Central memory CD8-positive, alpha-beta T cell (primary cell): ENCODE measurements at regions not wholly inside any gene's neighbourhood (a gene's known extent, or its start where the extent isn't known, plus 50 kb on each side); places are given as distances from the start of the nearest gene placed in this dataset.
"Not testable (repeated sequence)": the region's sequence is repeated elsewhere in the genome, so short reads cannot be mapped to it uniquely, and the experiment has no call there.

Source experiments
- ATAC-seq: fragments of 150-1000 bp; cut with Tn5 transposase; replicated peaks from 2 replicates; pipeline ENCODE4 v1.10.0; 2022; ENCODE audit warnings: mild to moderate bottlenecking, moderate FRiP score, moderate number of reproducible peaks; ENCODE audit not compliant: poor library complexity, severe bottlenecking; ENCODE audit errors: extremely low read depth
- DNase-seq, 2 donors: peaks; one replicate each; pipeline ENCODE4 v3.0.0; 2021; ENCODE audit warnings: low spot score in 2 of 2
- H3K27ac Mint-ChIP-seq: one replicate; pipeline ENCODE4 v1.8.0; 2022; ENCODE audit warnings: low read depth, mild to moderate bottlenecking, moderate library complexity, mixed read lengths
- H3K27me3 Mint-ChIP-seq: one replicate; pipeline ENCODE4 v1.8.0; 2022; ENCODE audit warnings: mixed read lengths
- H3K36me3 Mint-ChIP-seq: one replicate; pipeline ENCODE4 v1.8.0; 2022; ENCODE audit warnings: mild to moderate bottlenecking, moderate library complexity, mixed read lengths; ENCODE audit not compliant: insufficient read depth
- H3K4me1 Mint-ChIP-seq: one replicate; pipeline ENCODE4 v1.8.0; 2022; ENCODE audit warnings: mixed read lengths
- H3K4me3 Mint-ChIP-seq: one replicate; pipeline ENCODE4 v1.8.0; 2022; ENCODE audit warnings: mild to moderate bottlenecking, moderate library complexity, mixed read lengths
- H3K9me3 Mint-ChIP-seq: one replicate; pipeline ENCODE4 v1.8.0; 2022; ENCODE audit warnings: mixed read lengths

- not testable (repeated sequence) for DNase-seq, H3K4me1 Mint-ChIP-seq, ATAC-seq, H3K4me3 Mint-ChIP-seq, H3K36me3 Mint-ChIP-seq, H3K9me3 Mint-ChIP-seq, H3K27ac Mint-ChIP-seq
- H3K27me3 Mint-ChIP-seq = peaks cover 40% of the 10 kb centered on the region
Observed at GRCh38 chr17:27957446-27957793, 64.3 kb upstream of the LYRM9 start.

- Mint-ChIP-seq H3K4me1 (no peaks in the 10 kb centered on the region), H3K4me3 (no peak overlapping the region), H3K9me3 (no peaks in the 10 kb centered on the region), H3K27ac (no peak overlapping the region), H3K36me3 (no peaks in the 10 kb centered on the region), H3K27me3 (peaks cover 33% of the 10 kb centered on the region)
- DNase-seq (no peak), ATAC-seq (no peak)
Observed at GRCh38 chr17:27958708-27959381, 65.7 kb upstream of the LYRM9 start.

- H3K4me1 Mint-ChIP-seq = no peaks in the 10 kb centered on the region
- no peak overlapping the region for H3K27ac Mint-ChIP-seq
- peaks cover 31% of the 10 kb centered on the region for H3K27me3 Mint-ChIP-seq
- ATAC-seq = no peak
- H3K36me3 Mint-ChIP-seq = no peaks in the 10 kb centered on the region
- H3K9me3 Mint-ChIP-seq = no peaks in the 10 kb centered on the region
- no peak for DNase-seq
- no peak overlapping the region for H3K4me3 Mint-ChIP-seq
Observed at GRCh38 chr17:27959382-27959709, 66.2 kb upstream of the LYRM9 start.

GRCh38 chr17:27960183-27960849 is 67.2 kb upstream of the LYRM9 start:
- H3K27ac Mint-ChIP-seq = no peak overlapping the region
- H3K4me1 Mint-ChIP-seq = no peaks in the 10 kb centered on the region
- no peak for DNase-seq
- peaks cover 21% of the 10 kb centered on the region for H3K27me3 Mint-ChIP-seq
- no peak overlapping the region for H3K4me3 Mint-ChIP-seq
- no peak for ATAC-seq
- H3K36me3 Mint-ChIP-seq = no peaks in the 10 kb centered on the region
- H3K9me3 Mint-ChIP-seq = no peaks in the 10 kb centered on the region

- not testable (repeated sequence) for H3K4me1 Mint-ChIP-seq, H3K9me3 Mint-ChIP-seq, H3K27ac Mint-ChIP-seq, H3K36me3 Mint-ChIP-seq, H3K4me3 Mint-ChIP-seq, ATAC-seq, DNase-seq
- H3K27me3 Mint-ChIP-seq = peaks cover 20% of the 10 kb centered on the region
Observed at GRCh38 chr17:27962581-27962980, 69.4 kb upstream of the LYRM9 start.

- ATAC-seq = no peak
- H3K27me3 Mint-ChIP-seq = peaks cover 30% of the 10 kb centered on the region
- no peaks in the 10 kb centered on the region for H3K4me1 Mint-ChIP-seq
Observed at GRCh38 chr17:27965224-27965623, 72.1 kb upstream of the LYRM9 start.

GRCh38 chr17:27968206-27968732 is 74.2 kb upstream of the NLK start:
- Mint-ChIP-seq H3K27me3 (peaks cover 27% of the 10 kb centered on the region), H3K36me3 (no peaks in the 10 kb centered on the region), H3K4me1 (no peaks in the 10 kb centered on the region), H3K4me3 (no peak overlapping the region), H3K9me3 (no peaks in the 10 kb centered on the region), H3K27ac (no peak overlapping the region)
- ATAC-seq (no peak), DNase-seq (no peak)

More at GRCh38 chr17:27965224-27965623, 72.1 kb upstream of the LYRM9 start:
- H3K9me3 Mint-ChIP-seq = no peaks in the 10 kb centered on the region
- no peak overlapping the region for H3K27ac Mint-ChIP-seq
- DNase-seq = no peak
- H3K4me3 Mint-ChIP-seq = no peak overlapping the region
- H3K36me3 Mint-ChIP-seq = no peaks in the 10 kb centered on the region

GRCh38 chr17:27970587-27970986 is 71.9 kb upstream of the NLK start:
- DNase-seq = no peak
- H3K36me3 Mint-ChIP-seq = no peaks in the 10 kb centered on the region
- no peak overlapping the region for H3K4me3 Mint-ChIP-seq
- no peak for ATAC-seq
- H3K27ac Mint-ChIP-seq = no peak overlapping the region
- peaks cover 17% of the 10 kb centered on the region for H3K27me3 Mint-ChIP-seq
- H3K9me3 Mint-ChIP-seq = no peaks in the 10 kb centered on the region
- no peaks in the 10 kb centered on the region for H3K4me1 Mint-ChIP-seq

- ATAC-seq (no peak), DNase-seq (no peak)
- H3K27ac Mint-ChIP-seq = no peak overlapping the region
- no peaks in the 10 kb centered on the region for H3K9me3 Mint-ChIP-seq
- H3K4me1 Mint-ChIP-seq = no peaks in the 10 kb centered on the region
- no peak overlapping the region for H3K4me3 Mint-ChIP-seq
- H3K27me3 Mint-ChIP-seq = peaks cover 19% of the 10 kb centered on the region
- H3K36me3 Mint-ChIP-seq = no peaks in the 10 kb centered on the region
Observed at GRCh38 chr17:27973258-27974044, 69.0 kb upstream of the NLK start.

GRCh38 chr17:27974045-27974436 is 68.4 kb upstream of the NLK start:
- DNase-seq (no peak), ATAC-seq (no peak)
- H3K4me1 Mint-ChIP-seq = no peaks in the 10 kb centered on the region
- H3K27ac Mint-ChIP-seq = no peak overlapping the region
- H3K9me3 Mint-ChIP-seq = no peaks in the 10 kb centered on the region
- H3K27me3 Mint-ChIP-seq = peaks cover 24% of the 10 kb centered on the region
- H3K36me3 Mint-ChIP-seq = no peaks in the 10 kb centered on the region
- no peak overlapping the region for H3K4me3 Mint-ChIP-seq

- ATAC-seq (no peak), DNase-seq (no peak)
- no peak overlapping the region for H3K27ac Mint-ChIP-seq
- H3K36me3 Mint-ChIP-seq = no peaks in the 10 kb centered on the region
- H3K27me3 Mint-ChIP-seq = peaks cover 27% of the 10 kb centered on the region
- no peaks in the 10 kb centered on the region for H3K9me3 Mint-ChIP-seq
- no peaks in the 10 kb centered on the region for H3K4me1 Mint-ChIP-seq
- H3K4me3 Mint-ChIP-seq = no peak overlapping the region
Observed at GRCh38 chr17:27974531-27975145, 67.8 kb upstream of the NLK start.

- Mint-ChIP-seq H3K9me3 (no peaks in the 10 kb centered on the region), H3K36me3 (no peaks in the 10 kb centered on the region), H3K4me1 (no peaks in the 10 kb centered on the region), H3K27me3 (peaks cover 27% of the 10 kb centered on the region), H3K27ac (no peak overlapping the region), H3K4me3 (no peak overlapping the region)
- DNase-seq (no peak), ATAC-seq (no peak)
Observed at GRCh38 chr17:27975146-27976011, 67.1 kb upstream of the NLK start.
